PC-9 (cell line): ENCODE measurements at regions not wholly inside any gene's neighbourhood (a gene's known extent, or its start where the extent isn't known, plus 50 kb on each side); places are given as distances from the start of the nearest gene placed in this dataset.
"Not testable (repeated sequence)": the region's sequence is repeated elsewhere in the genome, so short reads cannot be mapped to it uniquely, and the experiment has no call there.

ENCODE experiments used
- BruUV-seq: library from RNA; stranded (reverse); fragments of 400-500 nt; replicated peaks from 2 replicates; lab custom pipeline; 2021; lab: Mats Ljungman, UMichigan
- CTCF ChIA-PET: fragments of 300-600 bp; sonication (Branson Sonifier 250); formaldehyde crosslinking; loops from one replicate; lab custom pipeline; 2022; ENCODE audit warnings: antibody characterized with exemption; lab: Charles Lee
- POLR2A ChIA-PET: fragments of 300-600 bp; sonication (Branson Sonifier 250); formaldehyde crosslinking; loops from one replicate; lab custom pipeline; 2022; ENCODE audit warnings: antibody characterized with exemption; ENCODE audit not compliant: unreplicated experiment; lab: Charles Lee
- DNase-seq, 2 experiments: peaks; one replicate each; pipeline versions ENCODE4 v3.0.0 to v3.0.0-alpha.2; 2015 to 2022; ENCODE audit warnings: mixed read lengths in 1 of 2
- H2AFZ ChIP-seq: fragments of 200-600 bp; sonication (generic); 2 replicates; pipeline ENCODE4 v1.8.1; 2017; ENCODE audit warnings: antibody characterized with exemption
- H3F3A ChIP-seq: fragments of 200-600 bp; sonication (generic); 2 replicates; pipeline ENCODE4 v1.8.1; 2017; ENCODE audit warnings: antibody characterized with exemption, mild to moderate bottlenecking, low read depth; ENCODE audit not compliant: insufficient read depth
- H3K27ac ChIP-seq: fragments of 200-600 bp; sonication (generic); 2 replicates; pipeline ENCODE4 v1.6.1; 2016; ENCODE audit warnings: mixed run types
- H3K27me3 ChIP-seq: fragments of 200-600 bp; sonication (generic); 2 replicates; pipeline ENCODE4 v1.6.1; 2016; ENCODE audit warnings: low read depth, mixed run types; ENCODE audit not compliant: insufficient read depth
- H3K36me3 ChIP-seq: fragments of 200-600 bp; sonication (generic); 2 replicates; pipeline ENCODE4 v1.6.1; 2016; ENCODE audit warnings: low read depth, mixed run types
- H3K4me1 ChIP-seq: fragments of 200-600 bp; sonication (generic); replicated peaks from 2 replicates; pipeline ENCODE4 v1.6.1; 2016; ENCODE audit warnings: mixed run types; ENCODE audit not compliant: insufficient read depth
- H3K4me2 ChIP-seq: fragments of 200-600 bp; sonication (generic); 2 replicates; pipeline ENCODE4 v1.6.1; 2017; ENCODE audit warnings: mixed run types
- H3K4me3 ChIP-seq: fragments of 200-600 bp; sonication (generic); 2 replicates; pipeline ENCODE4 v1.6.1; 2016; ENCODE audit warnings: mixed run types
- H3K79me2 ChIP-seq: fragments of 200-600 bp; sonication (generic); 2 replicates; pipeline ENCODE4 v1.6.1; 2017; ENCODE audit warnings: low read depth, mixed run types
- H3K9me2 ChIP-seq: fragments of 200-600 bp; sonication (generic); 2 replicates; pipeline ENCODE4 v1.8.1; 2017; ENCODE audit warnings: mild to moderate bottlenecking; ENCODE audit not compliant: insufficient read depth
- H3K9me3 ChIP-seq: fragments of 200-600 bp; sonication (generic); 2 replicates; pipeline ENCODE4 v1.8.1; 2016; ENCODE audit warnings: low read depth; ENCODE audit not compliant: insufficient read depth
- H4K20me1 ChIP-seq: fragments of 200-600 bp; sonication (generic); 2 replicates; pipeline ENCODE4 v1.8.1; 2017; ENCODE audit not compliant: insufficient read depth
- EZH2 ChIP-seq: fragments of 200-600 bp; sonication (generic); IDR thresholded peaks from 2 replicates; pipeline ENCODE4 v1.8.0; 2017; ENCODE audit warnings: antibody characterized with exemption, low read depth
- intact Hi-C: fragments of 100-400 bp; cut with micrococcal nuclease; formaldehyde crosslinking; loops from one replicate; pipeline ENCODE4 v1.10.0; 2022; ENCODE audit not compliant: unreplicated experiment
- TF ChIP-seq, protein P1 (sequence below): fragments of 200-600 bp; sonication (generic); conservative IDR thresholded peaks from 2 replicates; pipeline ENCODE4 v1.6.1; 2017; ENCODE audit warnings: mixed run types, antibody characterized with exemption, mild to moderate bottlenecking, moderate library complexity

DNA sequence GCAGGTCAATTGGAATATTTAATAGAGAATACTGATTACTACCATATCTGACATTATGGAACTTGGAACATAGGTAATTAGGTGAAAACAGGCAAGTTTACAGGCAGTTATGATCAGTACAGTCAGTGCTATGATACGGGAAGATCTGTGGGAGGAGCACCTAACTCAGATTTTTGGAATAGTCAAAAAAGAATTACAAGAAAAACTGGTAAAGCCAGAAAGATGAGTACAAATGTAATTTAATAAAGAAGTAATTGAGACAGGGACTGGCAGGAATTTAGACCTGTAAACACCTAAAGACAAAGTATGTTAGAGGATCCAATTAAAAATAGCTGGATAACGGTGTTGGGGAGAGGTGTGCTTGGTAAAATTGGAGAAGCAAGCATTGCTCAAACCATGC, 206.5 kb upstream of the ANO5 start:
- ChIA-PET CTCF (no interaction called here), POLR2A (no interaction called here)
- Histone ChIP-seq H3K36me3 (no peaks in the 10 kb centered on the region), H3K9me3 (no peaks in the 10 kb centered on the region), H3K27me3 (no peaks in the 10 kb centered on the region; the same call in 1 of the 2 replicates), H3K27ac (no peak overlapping the region), H3K9me2 (no peaks in the 10 kb centered on the region), H3K4me3 (no peak overlapping the region), H4K20me1 (no peaks in the 10 kb centered on the region), H2AFZ (no peak overlapping the region), H3K79me2 (no peaks in the 10 kb centered on the region), H3K4me1 (no peaks in the 10 kb centered on the region), H3K4me2 (no peak overlapping the region), H3F3A (no peaks in the 10 kb centered on the region)
- BruUV-seq, result no TSS peak
- intact Hi-C loops, result no loop called here
- TF ChIP-seq EZH2, result no peak
- TF ChIP-seq, protein P1, sequence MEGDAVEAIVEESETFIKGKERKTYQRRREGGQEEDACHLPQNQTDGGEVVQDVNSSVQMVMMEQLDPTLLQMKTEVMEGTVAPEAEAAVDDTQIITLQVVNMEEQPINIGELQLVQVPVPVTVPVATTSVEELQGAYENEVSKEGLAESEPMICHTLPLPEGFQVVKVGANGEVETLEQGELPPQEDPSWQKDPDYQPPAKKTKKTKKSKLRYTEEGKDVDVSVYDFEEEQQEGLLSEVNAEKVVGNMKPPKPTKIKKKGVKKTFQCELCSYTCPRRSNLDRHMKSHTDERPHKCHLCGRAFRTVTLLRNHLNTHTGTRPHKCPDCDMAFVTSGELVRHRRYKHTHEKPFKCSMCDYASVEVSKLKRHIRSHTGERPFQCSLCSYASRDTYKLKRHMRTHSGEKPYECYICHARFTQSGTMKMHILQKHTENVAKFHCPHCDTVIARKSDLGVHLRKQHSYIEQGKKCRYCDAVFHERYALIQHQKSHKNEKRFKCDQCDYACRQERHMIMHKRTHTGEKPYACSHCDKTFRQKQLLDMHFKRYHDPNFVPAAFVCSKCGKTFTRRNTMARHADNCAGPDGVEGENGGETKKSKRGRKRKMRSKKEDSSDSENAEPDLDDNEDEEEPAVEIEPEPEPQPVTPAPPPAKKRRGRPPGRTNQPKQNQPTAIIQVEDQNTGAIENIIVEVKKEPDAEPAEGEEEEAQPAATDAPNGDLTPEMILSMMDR, result no peak
- no peak for DNase-seq

DNA sequence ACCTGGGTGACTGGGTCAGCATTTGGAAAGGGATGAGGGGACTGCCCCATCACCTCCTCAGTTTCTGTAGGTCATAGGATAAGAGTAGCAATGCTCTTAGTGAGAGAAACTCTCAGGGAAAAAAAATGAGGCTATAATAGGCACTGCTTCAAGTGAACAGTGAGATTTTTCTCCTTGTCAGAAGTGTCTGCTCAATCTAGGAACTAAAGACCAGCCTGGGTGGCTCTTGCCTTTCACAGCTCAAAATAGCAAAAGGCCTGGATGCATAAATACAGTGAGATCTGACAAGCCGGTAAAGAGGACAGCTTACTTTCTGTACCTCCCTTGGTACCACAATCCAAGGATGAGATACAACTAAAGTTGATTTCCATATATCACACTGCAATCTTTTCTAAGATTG, 205.6 kb upstream of the ANO5 start:
- no TSS peak for BruUV-seq
- H3K4me1 ChIP-seq, result no peaks in the 10 kb centered on the region
- H3K9me3 ChIP-seq, result no peaks in the 10 kb centered on the region
- H4K20me1 ChIP-seq, result no peaks in the 10 kb centered on the region
- no peak for DNase-seq
- ChIA-PET POLR2A (interaction anchor here (0.6 kb wide), 1 partner anchor 15 kb away, joined by 5 read pairs; no protein-coding TSS in a partner anchor), CTCF (no interaction called here)
- H3K4me3 ChIP-seq, result no peak overlapping the region
- H3F3A ChIP-seq, result no peaks in the 10 kb centered on the region
- H3K79me2 ChIP-seq, result no peaks in the 10 kb centered on the region
- no peak overlapping the region for H2AFZ ChIP-seq
- no peak overlapping the region for H3K4me2 ChIP-seq
- intact Hi-C loops, result no loop called here
- no peaks in the 10 kb centered on the region for H3K9me2 ChIP-seq
- no peaks in the 10 kb centered on the region for H3K36me3 ChIP-seq
- no peaks in the 10 kb centered on the region; the same call in 1 of the 2 replicates for H3K27me3 ChIP-seq
- no peak for TF ChIP-seq EZH2
- TF ChIP-seq, protein P1, result no peak
- H3K27ac ChIP-seq, result no peak overlapping the region

DNA sequence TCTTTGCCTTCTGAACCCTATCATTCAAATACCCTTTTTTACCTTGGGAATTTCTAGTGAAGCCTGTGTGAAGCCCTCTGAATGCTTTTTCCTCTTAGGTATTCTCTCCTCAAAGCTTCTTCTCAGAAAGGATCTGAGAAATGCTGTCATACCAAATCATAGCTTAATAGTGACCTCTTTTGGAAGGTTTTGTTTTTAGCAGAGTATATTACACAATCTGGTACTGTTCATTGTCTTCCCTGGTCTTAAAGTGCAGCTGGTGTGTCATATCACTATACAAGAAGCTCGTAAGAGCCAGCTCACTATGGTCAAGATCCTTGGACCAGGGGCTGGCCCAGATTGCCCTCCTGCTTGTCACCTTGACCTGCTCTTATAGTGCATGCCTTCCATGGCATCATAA, 204.4 kb upstream of the ANO5 start:
- POLR2A ChIA-PET, result no interaction called here
- Histone ChIP-seq H3F3A (no peaks in the 10 kb centered on the region), H3K4me1 (no peaks in the 10 kb centered on the region), H3K36me3 (no peaks in the 10 kb centered on the region), H3K9me3 (no peaks in the 10 kb centered on the region), H3K27ac (no peak overlapping the region), H3K4me3 (no peak overlapping the region), H2AFZ (no peak overlapping the region), H3K27me3 (no peaks in the 10 kb centered on the region), H3K4me2 (no peak overlapping the region), H4K20me1 (no peaks in the 10 kb centered on the region), H3K9me2 (no peaks in the 10 kb centered on the region), H3K79me2 (no peaks in the 10 kb centered on the region)
- CTCF ChIA-PET, result no interaction called here
- BruUV-seq, result no TSS peak
- TF ChIP-seq, protein P1, result no peak
- no peak for TF ChIP-seq EZH2
- intact Hi-C loops, result no loop called here
- DNase-seq, result no peak

- DNase-seq, H3K27ac ChIP-seq, H3K9me2 ChIP-seq, BruUV-seq, intact Hi-C loops, H3K27me3 ChIP-seq, H3K4me1 ChIP-seq, H3K9me3 ChIP-seq, POLR2A ChIA-PET, H4K20me1 ChIP-seq, H3K36me3 ChIP-seq, H3K4me3 ChIP-seq, H3F3A ChIP-seq, H2AFZ ChIP-seq, CTCF ChIA-PET, H3K79me2 ChIP-seq, H3K4me2 ChIP-seq: not testable (repeated sequence)
These were observed 191.1 kb upstream of the ANO5 start for GRCh38 chr11:22001803-22002202.
